ENCODE measurements at regions not wholly inside any gene's neighbourhood (a gene's known extent, or its start where the extent isn't known, plus 50 kb on each side); places are given as distances from the start of the nearest gene placed in this dataset.

GRCh38 chr9:3628239-3628638 lies 102.4 kb upstream of the RFX3 start:
- TF ChIP-seq CTCF (conservative IDR thresholded peaks at IDR 0.05) = no peak

GRCh38 chr9:3608011-3608410 lies 82.2 kb upstream of the RFX3 start:
- TF ChIP-seq CTCF (conservative IDR thresholded peaks at IDR 0.05) = no peak
- no peak overlapping the region for H3K27ac ChIP-seq

More at GRCh38 chr9:3628239-3628638, 102.4 kb upstream of the RFX3 start:
- H3K27ac ChIP-seq = no peak overlapping the region

GRCh38 chr9:3600672-3601071 lies 74.9 kb upstream of the RFX3 start:
- no peak overlapping the region for H3K27ac ChIP-seq
- no peak for TF ChIP-seq CTCF (conservative IDR thresholded peaks at IDR 0.05)

GRCh38 chr9:3597792-3598191 lies 72.0 kb upstream of the RFX3 start:
- TF ChIP-seq CTCF (conservative IDR thresholded peaks at IDR 0.05) = no peak
- no peak overlapping the region for H3K27ac ChIP-seq

- no peak for TF ChIP-seq CTCF (conservative IDR thresholded peaks at IDR 0.05)
- H3K27ac ChIP-seq = no peak overlapping the region
Measured at GRCh38 chr9:3586066-3586465, 60.3 kb upstream of the RFX3 start.

- H3K27ac ChIP-seq = no peak overlapping the region
- TF ChIP-seq CTCF (conservative IDR thresholded peaks at IDR 0.05) = no peak
Measured at GRCh38 chr9:3585606-3586005, 59.8 kb upstream of the RFX3 start.

- H3K27ac ChIP-seq = no peak overlapping the region
- no peak for TF ChIP-seq CTCF (conservative IDR thresholded peaks at IDR 0.05)
Measured at GRCh38 chr9:3578786-3579185, 53.0 kb upstream of the RFX3 start.

GRCh38 chr9:3576328-3576727 lies 50.5 kb upstream of the RFX3 start:
- no peak for TF ChIP-seq CTCF (conservative IDR thresholded peaks at IDR 0.05)
- no peak overlapping the region for H3K27ac ChIP-seq

Data from VCaP (cell line).